Osteoblast (primary cell): ENCODE measurements at regions not wholly inside any gene's neighbourhood (a gene's known extent, or its start where the extent isn't known, plus 50 kb on each side); places are given as distances from the start of the nearest gene placed in this dataset.

Experiments used
- DNase-seq: peaks from one replicate; pipeline ENCODE4 v3.0.0; 2011; ENCODE audit warnings: low spot score, mixed read lengths; ENCODE audit not compliant: insufficient read length; ENCODE audit errors: missing footprints
- H2AFZ ChIP-seq: 2 replicates; pipeline ENCODE4 v1.6.0; 2011; ENCODE audit warnings: mild to moderate bottlenecking, low read length
- H3K27ac ChIP-seq: 2 replicates; pipeline ENCODE4 v1.5.1; 2011; ENCODE audit warnings: mild to moderate bottlenecking, low read depth, low read length, moderate library complexity
- H3K27me3 ChIP-seq: 2 replicates; pipeline ENCODE4 v1.6.0; 2012; ENCODE audit warnings: mild to moderate bottlenecking, control low read depth, inconsistent platforms, low read length, moderate library complexity; ENCODE audit not compliant: insufficient read depth
- H3K36me3 ChIP-seq: 2 replicates; pipeline ENCODE4 v1.5.1; 2011; ENCODE audit warnings: mild to moderate bottlenecking, low read length, control low read depth, moderate library complexity; ENCODE audit not compliant: insufficient read depth
- H3K4me1 ChIP-seq: 2 replicates; pipeline ENCODE4 v1.5.1; 2011; ENCODE audit warnings: mild to moderate bottlenecking, low read length, control low read depth, moderate library complexity; ENCODE audit not compliant: insufficient read depth
- H3K4me2 ChIP-seq: 2 replicates; pipeline ENCODE4 v1.6.0; 2011; ENCODE audit warnings: mild to moderate bottlenecking, low read length; ENCODE audit not compliant: insufficient read depth
- H3K4me3 ChIP-seq: fragments of 200-600 bp; sonication (generic); 3 replicates; pipeline ENCODE4 v1.5.1; 2012; ENCODE audit warnings: mild to moderate bottlenecking, low read length, inconsistent platforms; ENCODE audit not compliant: insufficient read depth
- H3K79me2 ChIP-seq: 2 replicates; pipeline ENCODE4 v1.6.0; 2012; ENCODE audit warnings: mild to moderate bottlenecking, low read length, control low read depth, inconsistent platforms; ENCODE audit not compliant: insufficient read depth
- H3K9me3 ChIP-seq: 2 replicates; pipeline ENCODE4 v1.5.1; 2011; ENCODE audit warnings: low read depth, low read length, control low read depth
- H4K20me1 ChIP-seq: 2 replicates; pipeline ENCODE4 v1.6.0; 2012; ENCODE audit warnings: mild to moderate bottlenecking, low read length, control low read depth; ENCODE audit not compliant: insufficient read depth
- TF ChIP-seq, protein P1 (sequence below): IDR thresholded peaks from 2 replicates; pipeline ENCODE4 v1.5.1; 2011; ENCODE audit warnings: mild to moderate bottlenecking, low read depth, low read length, moderate library complexity; ENCODE audit errors: extremely low read depth

DNA sequence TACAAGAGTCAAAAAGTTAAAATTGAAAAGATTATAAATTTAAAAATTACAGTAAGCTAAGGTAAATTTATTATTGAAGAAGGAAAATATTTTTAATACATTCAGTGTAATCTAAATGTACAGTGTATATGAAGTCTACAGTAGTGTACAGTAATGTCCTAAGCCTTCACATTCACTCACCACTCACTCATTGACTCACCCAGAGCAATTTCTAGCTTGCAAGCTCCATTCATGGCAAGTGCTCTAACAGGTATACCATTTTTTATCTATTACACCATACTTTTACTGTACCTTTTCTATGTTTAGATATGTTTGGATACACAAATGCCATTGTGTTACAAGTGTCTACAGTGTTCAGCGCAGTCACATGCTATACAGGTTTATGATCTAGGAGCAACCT, 389.7 kb downstream of the RASEF start:
- H4K20me1 ChIP-seq, result no peaks in the 10 kb centered on the region
- DNase-seq, result no peak
- H3K36me3 ChIP-seq, result no peaks in the 10 kb centered on the region
- H3K4me1 ChIP-seq, result no peaks in the 10 kb centered on the region
- H3K4me2 ChIP-seq, result no peak overlapping the region
- H2AFZ ChIP-seq, result no peak overlapping the region
- TF ChIP-seq, protein P1, sequence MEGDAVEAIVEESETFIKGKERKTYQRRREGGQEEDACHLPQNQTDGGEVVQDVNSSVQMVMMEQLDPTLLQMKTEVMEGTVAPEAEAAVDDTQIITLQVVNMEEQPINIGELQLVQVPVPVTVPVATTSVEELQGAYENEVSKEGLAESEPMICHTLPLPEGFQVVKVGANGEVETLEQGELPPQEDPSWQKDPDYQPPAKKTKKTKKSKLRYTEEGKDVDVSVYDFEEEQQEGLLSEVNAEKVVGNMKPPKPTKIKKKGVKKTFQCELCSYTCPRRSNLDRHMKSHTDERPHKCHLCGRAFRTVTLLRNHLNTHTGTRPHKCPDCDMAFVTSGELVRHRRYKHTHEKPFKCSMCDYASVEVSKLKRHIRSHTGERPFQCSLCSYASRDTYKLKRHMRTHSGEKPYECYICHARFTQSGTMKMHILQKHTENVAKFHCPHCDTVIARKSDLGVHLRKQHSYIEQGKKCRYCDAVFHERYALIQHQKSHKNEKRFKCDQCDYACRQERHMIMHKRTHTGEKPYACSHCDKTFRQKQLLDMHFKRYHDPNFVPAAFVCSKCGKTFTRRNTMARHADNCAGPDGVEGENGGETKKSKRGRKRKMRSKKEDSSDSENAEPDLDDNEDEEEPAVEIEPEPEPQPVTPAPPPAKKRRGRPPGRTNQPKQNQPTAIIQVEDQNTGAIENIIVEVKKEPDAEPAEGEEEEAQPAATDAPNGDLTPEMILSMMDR, result no peak
- H3K27ac ChIP-seq, result no peak overlapping the region
- no peaks in the 10 kb centered on the region for H3K27me3 ChIP-seq
- no peaks in the 10 kb centered on the region for H3K9me3 ChIP-seq
- no peak overlapping the region for H3K4me3 ChIP-seq
- H3K79me2 ChIP-seq, result no peaks in the 10 kb centered on the region

DNA sequence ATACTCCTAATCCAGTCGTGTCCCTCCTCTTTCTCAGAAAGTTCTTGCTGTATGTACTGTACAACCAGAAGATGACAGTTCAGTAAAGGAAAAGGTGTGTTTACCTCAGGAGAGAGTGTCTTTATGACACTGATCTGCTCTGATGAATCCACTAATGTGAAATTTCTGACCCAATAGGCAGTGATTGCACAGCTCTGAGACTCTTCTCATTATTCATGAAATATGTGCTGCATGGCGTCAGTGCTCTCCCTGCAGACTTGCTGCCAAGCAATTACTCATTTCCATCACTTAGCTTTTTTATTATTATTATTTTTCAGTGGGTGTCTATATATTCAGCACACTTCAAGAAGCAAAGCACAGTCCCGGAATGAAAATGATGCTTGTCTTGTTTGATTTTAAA, 389.0 kb downstream of the RASEF start:
- no peaks in the 10 kb centered on the region for H3K79me2 ChIP-seq
- H3K4me1 ChIP-seq, result no peaks in the 10 kb centered on the region
- H3K27ac ChIP-seq, result no peak overlapping the region
- H2AFZ ChIP-seq, result no peak overlapping the region
- no peaks in the 10 kb centered on the region for H3K27me3 ChIP-seq
- no peak overlapping the region for H3K4me3 ChIP-seq
- H4K20me1 ChIP-seq, result no peaks in the 10 kb centered on the region
- TF ChIP-seq, protein P1, result no peak
- no peaks in the 10 kb centered on the region for H3K36me3 ChIP-seq
- H3K4me2 ChIP-seq, result no peak overlapping the region
- no peak for DNase-seq
- no peaks in the 10 kb centered on the region for H3K9me3 ChIP-seq

DNA sequence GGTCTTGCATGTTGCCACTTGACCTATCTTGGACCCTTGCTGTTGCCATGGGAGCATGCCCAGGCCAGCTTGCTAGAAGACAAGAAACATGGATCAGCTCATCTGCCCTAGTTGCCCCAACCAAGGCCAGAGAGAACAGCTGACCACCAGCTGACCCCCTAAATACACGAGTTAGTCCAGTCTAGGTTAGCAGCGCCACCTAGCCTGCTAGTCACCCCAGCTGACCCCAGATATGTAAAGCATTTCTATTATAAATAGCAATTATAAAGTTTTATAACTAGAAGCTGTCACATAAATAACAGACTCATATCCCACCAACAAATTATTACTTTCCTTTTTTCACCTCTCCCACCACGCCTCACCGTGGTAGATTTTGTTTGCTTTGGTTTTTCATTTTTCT, 387.8 kb downstream of the RASEF start:
- Histone ChIP-seq H3K27ac (no peak overlapping the region), H3K79me2 (no peaks in the 10 kb centered on the region), H3K4me1 (no peaks in the 10 kb centered on the region), H4K20me1 (no peaks in the 10 kb centered on the region), H2AFZ (no peak overlapping the region), H3K4me3 (no peak overlapping the region), H3K4me2 (no peak overlapping the region), H3K36me3 (no peaks in the 10 kb centered on the region), H3K9me3 (no peaks in the 10 kb centered on the region), H3K27me3 (no peaks in the 10 kb centered on the region)
- TF ChIP-seq, protein P1, result no peak
- DNase-seq, result no peak

DNA sequence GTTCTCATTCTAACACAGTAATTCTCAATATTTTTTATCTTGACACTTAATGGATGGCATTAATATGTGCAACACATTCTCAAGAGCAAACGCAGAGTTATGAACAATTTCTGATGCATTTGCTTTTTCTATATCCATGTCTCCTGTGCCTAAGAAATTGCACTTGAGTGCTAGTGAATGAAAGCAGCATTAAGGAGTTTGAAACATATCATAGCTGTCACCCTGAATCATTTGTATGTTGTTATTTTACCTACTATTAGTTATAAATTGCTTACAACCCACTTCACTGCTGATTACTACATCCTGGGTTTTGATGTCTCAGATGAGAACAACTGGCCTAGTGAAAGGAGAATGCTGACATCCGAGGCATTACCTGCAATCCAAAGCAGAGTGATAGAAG, 387.3 kb downstream of the RASEF start:
- Histone ChIP-seq H3K79me2 (no peaks in the 10 kb centered on the region), H3K4me3 (no peak overlapping the region), H3K9me3 (no peaks in the 10 kb centered on the region), H2AFZ (no peak overlapping the region), H4K20me1 (no peaks in the 10 kb centered on the region), H3K4me2 (no peak overlapping the region), H3K4me1 (no peaks in the 10 kb centered on the region), H3K36me3 (no peaks in the 10 kb centered on the region), H3K27me3 (no peaks in the 10 kb centered on the region), H3K27ac (no peak overlapping the region)
- no peak for DNase-seq
- TF ChIP-seq, protein P1, result no peak
